ENCODE measurements at regions not wholly inside any gene's neighbourhood (a gene's known extent, or its start where the extent isn't known, plus 50 kb on each side); places are given as distances from the start of the nearest gene placed in this dataset.

- DNase-seq (no peak), ATAC-seq (no peak)
- Mint-ChIP-seq H3K27ac (no peak overlapping the region), H3K9me3 (peaks cover 0 to 9% (median 1%) of the 10 kb centered on the region in 9 donors), H3K4me3 (no peak overlapping the region), H3K27me3 (peaks cover 13 to 57% (median 30%) of the 10 kb centered on the region in 5 donors), H3K36me3 (no peaks in the 10 kb centered on the region), H3K4me1 (no peaks in the 10 kb centered on the region)
- POLR2A ChIA-PET, result no interaction called here
These were observed 95.3 kb downstream of the RAMP3 start for GRCh38 chr7:45252857-45253256.

- H3K27ac Mint-ChIP-seq, result no peak overlapping the region
- POLR2A ChIA-PET, result no interaction called here
- H3K4me1 Mint-ChIP-seq, result no peaks in the 10 kb centered on the region
- peaks cover 13 to 57% (median 25%) of the 10 kb centered on the region in 5 donors for H3K27me3 Mint-ChIP-seq
- H3K36me3 Mint-ChIP-seq, result no peaks in the 10 kb centered on the region
- no peak for DNase-seq
- no peak for ATAC-seq
- H3K4me3 Mint-ChIP-seq, result no peak overlapping the region
- peaks cover 0 to 4% (median 0%) of the 10 kb centered on the region in 9 donors for H3K9me3 Mint-ChIP-seq
These were observed 95.8 kb downstream of the RAMP3 start for GRCh38 chr7:45253368-45253767.

- Mint-ChIP-seq H3K27me3 (peaks cover 14 to 62% (median 27%) of the 10 kb centered on the region in 5 donors), H3K36me3 (no peaks in the 10 kb centered on the region), H3K27ac (no peak overlapping the region), H3K4me3 (no peak overlapping the region), H3K4me1 (peaks cover 0 to 2% (median 0%) of the 10 kb centered on the region in 4 donors), H3K9me3 (no peaks in the 10 kb centered on the region)
- POLR2A ChIA-PET, result no interaction called here
- ATAC-seq (no peak), DNase-seq (no peak)
These were observed 97.6 kb downstream of the RAMP3 start for GRCh38 chr7:45255187-45255586.

- Mint-ChIP-seq H3K9me3 (peaks cover 0 to 1% (median 0%) of the 10 kb centered on the region in 9 donors), H3K27ac (no peak overlapping the region), H3K27me3 (peaks cover 14 to 70% (median 26%) of the 10 kb centered on the region in 5 donors), H3K4me3 (no peak overlapping the region), H3K36me3 (no peaks in the 10 kb centered on the region), H3K4me1 (peaks cover 0 to 2% (median 0%) of the 10 kb centered on the region in 4 donors)
- ATAC-seq (no peak), DNase-seq (no peak)
- POLR2A ChIA-PET, result no interaction called here
These were observed 98.7 kb downstream of the RAMP3 start for GRCh38 chr7:45256309-45256708.

GRCh38 chr7:45256775-45257174 is 99.2 kb downstream of the RAMP3 start:
- ATAC-seq, result no peak
- H3K36me3 Mint-ChIP-seq, result no peaks in the 10 kb centered on the region
- H3K27ac Mint-ChIP-seq, result no peak overlapping the region

GRCh38 chr7:45257284-45257683 is 99.7 kb downstream of the RAMP3 start:
- peaks cover 0 to 4% (median 0%) of the 10 kb centered on the region in 9 donors for H3K9me3 Mint-ChIP-seq
- no peak overlapping the region for H3K27ac Mint-ChIP-seq
- no peak overlapping the region for H3K4me3 Mint-ChIP-seq
- peaks cover 0 to 2% (median 0%) of the 10 kb centered on the region in 4 donors for H3K4me1 Mint-ChIP-seq
- POLR2A ChIA-PET, result no interaction called here
- H3K36me3 Mint-ChIP-seq, result no peaks in the 10 kb centered on the region
- ATAC-seq, result no peak
- peaks cover 14 to 70% (median 26%) of the 10 kb centered on the region in 5 donors for H3K27me3 Mint-ChIP-seq
- no peak for DNase-seq

More at GRCh38 chr7:45256775-45257174, 99.2 kb downstream of the RAMP3 start:
- H3K27me3 Mint-ChIP-seq, result peaks cover 14 to 72% (median 26%) of the 10 kb centered on the region in 5 donors
- peaks cover 0 to 2% (median 0%) of the 10 kb centered on the region in 4 donors for H3K4me1 Mint-ChIP-seq
- peaks cover 0 to 4% (median 0%) of the 10 kb centered on the region in 9 donors for H3K9me3 Mint-ChIP-seq
- H3K4me3 Mint-ChIP-seq, result no peak overlapping the region
- no peak for DNase-seq
- POLR2A ChIA-PET, result no interaction called here

GRCh38 chr7:45258533-45259226 is 101.1 kb downstream of the RAMP3 start:
- Mint-ChIP-seq H3K36me3 (peaks cover 0 to 3% (median 0%) of the 10 kb centered on the region in 3 donors), H3K27me3 (peaks cover 10 to 56% (median 26%) of the 10 kb centered on the region in 5 donors), H3K27ac (peak overlapping the region in 1 of 10 donors; percentile 20), H3K9me3 (peaks cover 0 to 18% (median 6%) of the 10 kb centered on the region in 9 donors), H3K4me3 (no peak overlapping the region), H3K4me1 (peaks cover 0 to 2% (median 0%) of the 10 kb centered on the region in 4 donors)
- ATAC-seq (no peak), DNase-seq (no peak)
- POLR2A ChIA-PET, result no interaction called here

- H3K36me3 Mint-ChIP-seq, result peaks cover 0 to 3% (median 0%) of the 10 kb centered on the region in 3 donors
- H3K9me3 Mint-ChIP-seq, result peaks cover 0 to 19% (median 6%) of the 10 kb centered on the region in 9 donors
- no peak overlapping the region for H3K4me3 Mint-ChIP-seq
- DNase-seq, result no peak
- peaks cover 7 to 55% (median 22%) of the 10 kb centered on the region in 5 donors for H3K27me3 Mint-ChIP-seq
- no peak overlapping the region for H3K27ac Mint-ChIP-seq
- H3K4me1 Mint-ChIP-seq, result peaks cover 0 to 2% (median 0%) of the 10 kb centered on the region in 4 donors
- no peak for ATAC-seq
- POLR2A ChIA-PET, result no interaction called here
These were observed 101.6 kb downstream of the RAMP3 start for GRCh38 chr7:45259227-45259596.

GRCh38 chr7:45259966-45260646 is 102.5 kb downstream of the RAMP3 start:
- H3K9me3 Mint-ChIP-seq, result peaks cover 0 to 19% (median 6%) of the 10 kb centered on the region in 9 donors
- peak overlapping the region in 2 of 10 donors; percentile 16 to 18 for H3K4me3 Mint-ChIP-seq
- H3K27ac Mint-ChIP-seq, result peak overlapping the region in 1 of 10 donors; percentile 41
- peaks cover 0 to 2% (median 0%) of the 10 kb centered on the region in 4 donors for H3K4me1 Mint-ChIP-seq
- peaks cover 0 to 3% (median 0%) of the 10 kb centered on the region in 3 donors for H3K36me3 Mint-ChIP-seq
- DNase-seq (peak; percentile 19 to 76 (median 57)), ATAC-seq (peak; percentile 59 to 72)
- peaks cover 4 to 49% (median 20%) of the 10 kb centered on the region in 5 donors for H3K27me3 Mint-ChIP-seq
- POLR2A ChIA-PET, result no interaction called here

- Mint-ChIP-seq H3K9me3 (peaks cover 0 to 14% (median 6%) of the 10 kb centered on the region in 9 donors), H3K36me3 (peaks cover 0 to 3% (median 0%) of the 10 kb centered on the region in 3 donors), H3K4me1 (no peaks in the 10 kb centered on the region), H3K27ac (no peak overlapping the region), H3K4me3 (no peak overlapping the region), H3K27me3 (peaks cover 12 to 24% (median 22%) of the 10 kb centered on the region in 5 donors)
- POLR2A ChIA-PET, result no interaction called here
- ATAC-seq, result no peak
- no peak for DNase-seq
These were observed 109.7 kb downstream of the RAMP3 start for GRCh38 chr7:45267262-45267661.

GRCh38 chr7:45268013-45268412 is 110.4 kb downstream of the RAMP3 start:
- Mint-ChIP-seq H3K4me1 (no peaks in the 10 kb centered on the region), H3K4me3 (no peak overlapping the region), H3K36me3 (peaks cover 0 to 2% (median 0%) of the 10 kb centered on the region in 3 donors), H3K27me3 (peaks cover 12 to 24% (median 22%) of the 10 kb centered on the region in 5 donors), H3K27ac (no peak overlapping the region), H3K9me3 (peaks cover 0 to 7% (median 3%) of the 10 kb centered on the region in 9 donors)
- no peak for ATAC-seq
- POLR2A ChIA-PET, result no interaction called here
- DNase-seq, result no peak

GRCh38 chr7:45269192-45269591 is 111.6 kb downstream of the RAMP3 start:
- Mint-ChIP-seq H3K4me3 (no peak overlapping the region), H3K27me3 (peaks cover 12 to 24% (median 22%) of the 10 kb centered on the region in 5 donors)
- POLR2A ChIA-PET, result no interaction called here

GRCh38 chr7:45278763-45279398 is 121.3 kb downstream of the RAMP3 start:
- H3K27ac Mint-ChIP-seq, result no peak overlapping the region
- H3K4me1 Mint-ChIP-seq, result no peaks in the 10 kb centered on the region
- no peak overlapping the region for H3K4me3 Mint-ChIP-seq
- peaks cover 13 to 35% (median 21%) of the 10 kb centered on the region in 5 donors for H3K27me3 Mint-ChIP-seq
- no peaks in the 10 kb centered on the region for H3K36me3 Mint-ChIP-seq
- H3K9me3 Mint-ChIP-seq, result peaks cover 0 to 3% (median 0%) of the 10 kb centered on the region in 9 donors
- POLR2A ChIA-PET, result no interaction called here
- ATAC-seq (no peak), DNase-seq (no peak)

More at GRCh38 chr7:45269192-45269591, 111.6 kb downstream of the RAMP3 start:
- Mint-ChIP-seq H3K36me3 (no peaks in the 10 kb centered on the region), H3K9me3 (no peaks in the 10 kb centered on the region), H3K27ac (no peak overlapping the region), H3K4me1 (no peaks in the 10 kb centered on the region)
- DNase-seq (no peak), ATAC-seq (no peak)
